Right cardiac atrium (tissue), 5 donors: ENCODE measurements at regions not wholly inside any gene's neighbourhood (a gene's known extent, or its start where the extent isn't known, plus 50 kb on each side); places are given as distances from the start of the nearest gene placed in this dataset.

Experiments
- ATAC-seq, 2 donors: fragments of 200-7000 bp; cut with Tn5 transposase; one replicate each; pipeline versions ENCODE4 v1.8.0 to v1.9.1; 2020; ENCODE audit warnings: moderate library complexity in 2 of 2, mild to moderate bottlenecking in 1 of 2
- DNase-seq, 3 donors: peaks; one replicate each; pipeline ENCODE4 v3.0.0-alpha.2; 2020
- H3K27ac ChIP-seq: one replicate; pipeline ENCODE4 v1.5.1; 2013; ENCODE audit warnings: mild to moderate bottlenecking, low read length, control low read depth, moderate library complexity
- H3K27me3 ChIP-seq: one replicate; pipeline ENCODE4 v1.6.1; 2013; ENCODE audit not compliant: control insufficient read depth, insufficient read depth
- H3K4me1 ChIP-seq: one replicate; pipeline ENCODE4 v1.6.1; 2013; ENCODE audit warnings: low read length; ENCODE audit not compliant: control insufficient read depth, insufficient read depth
- H3K4me3 ChIP-seq: one replicate; pipeline ENCODE4 v1.5.1; 2013; ENCODE audit warnings: low read length, control low read depth
- H3K9me3 ChIP-seq: one replicate; pipeline ENCODE4 v1.6.1; 2013; ENCODE audit warnings: low read length; ENCODE audit not compliant: control insufficient read depth
- WGBS: extraction: QIAGEN DNeasy Blood & Tissue Kit; methylation state at CpG from one replicate; pipeline ENCODE4 v1.1.7; 2013; 5-methylcytosine and 5-hydroxymethylcytosine counted together
- intact Hi-C, 4 donors: fragments of 100-400 bp; cut with DNase I; formaldehyde crosslinking; loops; one replicate each; pipeline versions ENCODE4 v1.11.0 to v1.14.0; 2022 to 2023
- donor health status: healthy with polysubstance abuse.
- donor health status: DM: no; HTN: yes; CAD: no.
- donor health status: DM: no; HTN: no; CAD: no.
- donor health status: DM: no; HTN: yes; CAD: no; lungs with severe emphysema.
- donor health status: DM: yes; HTN: yes; CAD: no.

GRCh38 chr1:164937291-164937690 is 378.3 kb downstream of the PBX1 start:
- ATAC-seq (no peak), DNase-seq (no peak)
- no peak overlapping the region for H3K4me3 ChIP-seq
- H3K27ac ChIP-seq: no peak overlapping the region
- 41% methylated on average over 2 of the region's 2 CpGs for WGBS
- H3K27me3 ChIP-seq: no peaks in the 10 kb centered on the region
- no peaks in the 10 kb centered on the region for H3K9me3 ChIP-seq
- H3K4me1 ChIP-seq: peaks cover 1% of the 10 kb centered on the region
- intact Hi-C loops: no loop called here

- intact Hi-C loops: no loop called here
- 56% methylated on average over 4 of the region's 4 CpGs for WGBS
- no peak for ATAC-seq
- DNase-seq: no peak
- Histone ChIP-seq H3K9me3 (no peaks in the 10 kb centered on the region), H3K27me3 (no peaks in the 10 kb centered on the region), H3K4me1 (peaks cover 2% of the 10 kb centered on the region), H3K4me3 (no peak overlapping the region), H3K27ac (no peak overlapping the region)
These were observed 373.6 kb downstream of the PBX1 start for GRCh38 chr1:164932580-164932979.

- no peak overlapping the region for H3K4me3 ChIP-seq
- H3K27ac ChIP-seq: no peak overlapping the region
- DNase-seq (no peak), ATAC-seq (peak in 1 of 2 donors; percentile 40)
- 89% methylated on average over 1 of the region's 1 CpG for WGBS
- intact Hi-C loops: no loop called here
- no peaks in the 10 kb centered on the region for H3K27me3 ChIP-seq
- peaks cover 6% of the 10 kb centered on the region for H3K4me1 ChIP-seq
- H3K9me3 ChIP-seq: no peaks in the 10 kb centered on the region
These were observed 371.8 kb downstream of the PBX1 start for GRCh38 chr1:164930833-164931232.

DNA sequence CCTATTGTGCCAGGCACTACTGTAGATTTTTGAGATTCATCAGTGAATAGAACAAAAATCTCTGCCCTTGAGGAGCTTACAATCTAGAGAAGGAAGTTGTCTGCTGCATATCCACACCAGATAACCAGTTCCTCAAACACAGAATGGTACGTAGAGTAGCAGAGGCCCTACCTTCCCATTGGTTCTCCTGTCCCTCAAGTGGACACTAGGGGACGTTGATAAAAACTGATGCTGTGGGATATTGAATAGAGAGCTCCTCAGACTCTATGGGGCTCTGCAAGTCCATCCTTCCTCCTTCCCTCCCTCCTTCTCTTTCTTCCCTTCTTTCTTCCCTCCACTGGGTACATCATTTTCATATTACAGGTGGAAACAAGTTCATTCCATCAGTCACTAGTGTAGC is 371.3 kb downstream of the PBX1 start:
- no peak overlapping the region for H3K4me3 ChIP-seq
- H3K9me3 ChIP-seq: no peaks in the 10 kb centered on the region
- ATAC-seq (no peak), DNase-seq (no peak)
- no peak overlapping the region for H3K27ac ChIP-seq
- no peaks in the 10 kb centered on the region for H3K27me3 ChIP-seq
- peaks cover 6% of the 10 kb centered on the region for H3K4me1 ChIP-seq
- intact Hi-C loops: no loop called here
- WGBS: 83% methylated on average over 2 of the region's 2 CpGs

DNA sequence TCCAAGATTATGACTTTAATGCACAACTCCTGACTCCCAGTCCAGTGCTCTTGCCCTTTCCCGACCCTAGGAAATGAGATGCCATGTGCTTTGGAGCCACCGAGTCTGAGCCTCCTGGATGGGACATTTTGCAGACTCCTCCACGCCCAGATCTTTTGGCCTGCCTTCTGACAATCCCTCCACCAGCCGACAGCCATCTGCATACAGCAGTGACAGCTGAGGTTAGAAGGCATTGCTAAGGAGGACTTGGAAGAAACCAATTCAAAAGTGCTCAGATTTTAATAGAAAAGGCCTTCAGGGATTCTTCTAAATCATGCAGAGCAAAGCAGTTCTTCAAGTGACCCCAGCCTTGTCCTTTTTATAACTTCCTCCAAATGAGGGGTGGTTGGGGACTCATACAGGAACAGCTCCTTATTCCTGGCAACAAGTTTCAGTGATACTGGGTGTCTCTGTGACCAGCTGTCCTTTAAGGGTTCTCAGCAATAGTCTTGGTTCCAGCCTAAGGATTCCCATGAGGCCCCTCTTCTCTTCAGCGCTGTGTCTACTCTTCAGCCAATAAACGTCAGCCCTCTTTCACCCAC is 369.3 kb downstream of the PBX1 start:
- Histone ChIP-seq H3K9me3 (no peaks in the 10 kb centered on the region), H3K4me1 (peaks cover 8% of the 10 kb centered on the region), H3K27me3 (no peaks in the 10 kb centered on the region), H3K4me3 (no peak overlapping the region), H3K27ac (no peak overlapping the region)
- WGBS: 57% methylated on average over 6 of the region's 6 CpGs
- peak in 1 of 2 donors; percentile 11 for ATAC-seq
- peak in 1 of 3 donors; percentile 41 for DNase-seq
- intact Hi-C loops: no loop called here

- no peak for DNase-seq
- Histone ChIP-seq H3K4me1 (peaks cover 8% of the 10 kb centered on the region), H3K27me3 (no peaks in the 10 kb centered on the region), H3K27ac (no peak overlapping the region), H3K9me3 (no peaks in the 10 kb centered on the region), H3K4me3 (no peak overlapping the region)
- intact Hi-C loops: no loop called here
- ATAC-seq: no peak
- 58% methylated on average over 2 of the region's 2 CpGs for WGBS
These were observed 367.1 kb downstream of the PBX1 start for GRCh38 chr1:164926107-164926506.

- intact Hi-C loops: no loop called here
- no peak for ATAC-seq
These were observed 363.6 kb downstream of the PBX1 start for GRCh38 chr1:164922585-164922984.

GRCh38 chr1:164921493-164921892 is 362.5 kb downstream of the PBX1 start:
- DNase-seq: no peak
- no peaks in the 10 kb centered on the region for H3K9me3 ChIP-seq
- no peaks in the 10 kb centered on the region for H3K27me3 ChIP-seq
- no peak overlapping the region for H3K27ac ChIP-seq
- H3K4me3 ChIP-seq: no peak overlapping the region
- ATAC-seq: no peak
- 92% methylated on average over 5 of the region's 5 CpGs for WGBS
- intact Hi-C loops: no loop called here
- peaks cover 5% of the 10 kb centered on the region for H3K4me1 ChIP-seq

More at GRCh38 chr1:164922585-164922984, 363.6 kb downstream of the PBX1 start:
- Histone ChIP-seq H3K27me3 (no peaks in the 10 kb centered on the region), H3K27ac (no peak overlapping the region), H3K4me3 (no peak overlapping the region), H3K9me3 (no peaks in the 10 kb centered on the region), H3K4me1 (peaks cover 6% of the 10 kb centered on the region)
- DNase-seq: no peak

- Histone ChIP-seq H3K4me3 (no peak overlapping the region), H3K4me1 (no peaks in the 10 kb centered on the region), H3K27ac (no peak overlapping the region), H3K27me3 (no peaks in the 10 kb centered on the region), H3K9me3 (no peaks in the 10 kb centered on the region)
- ATAC-seq (no peak), DNase-seq (no peak)
- intact Hi-C loops: loop anchor here in 1 of 4 donors (10.0 kb wide), 1 partner anchor 113 kb away; no protein-coding TSS in a partner anchor
- WGBS: 64% methylated on average over 2 of the region's 2 CpGs
These were observed 359.2 kb downstream of the PBX1 start for GRCh38 chr1:164918140-164918539.

DNA sequence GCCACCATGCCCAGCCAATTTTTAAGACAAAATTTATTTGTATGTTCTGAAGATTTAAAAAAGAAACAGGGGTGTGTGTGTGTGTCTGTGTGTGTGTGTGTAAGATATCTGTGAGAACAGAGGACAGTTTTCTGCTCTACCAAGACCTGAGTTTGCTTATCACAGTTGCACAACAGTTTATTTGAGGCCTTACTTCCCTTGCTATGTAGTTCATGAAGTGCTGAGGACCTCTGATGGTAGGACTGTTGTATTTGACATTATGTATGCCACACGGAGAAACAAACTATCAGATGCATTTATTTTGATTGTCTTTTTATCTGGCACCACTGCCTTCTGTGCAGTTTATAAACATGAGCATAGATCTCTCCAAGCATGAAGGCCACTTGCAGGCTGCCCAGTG is 355.2 kb downstream of the PBX1 start:
- no peak overlapping the region for H3K27ac ChIP-seq
- H3K4me1 ChIP-seq: no peaks in the 10 kb centered on the region
- H3K9me3 ChIP-seq: no peaks in the 10 kb centered on the region
- peak; percentile 82 to 89 for ATAC-seq
- WGBS: 20% methylated on average over 1 of the region's 1 CpG
- DNase-seq: no peak
- intact Hi-C loops: loop anchor here in 1 of 4 donors (10.0 kb wide), 1 partner anchor 109 kb away; no protein-coding TSS in a partner anchor
- no peaks in the 10 kb centered on the region for H3K27me3 ChIP-seq
- no peak overlapping the region for H3K4me3 ChIP-seq

GRCh38 chr1:164912290-164912689 is 353.3 kb downstream of the PBX1 start:
- Histone ChIP-seq H3K27me3 (no peaks in the 10 kb centered on the region), H3K4me3 (no peak overlapping the region), H3K27ac (no peak overlapping the region), H3K4me1 (no peaks in the 10 kb centered on the region), H3K9me3 (no peaks in the 10 kb centered on the region)
- 77% methylated on average over 8 of the region's 8 CpGs for WGBS
- intact Hi-C loops: loop anchor here in 1 of 4 donors (10.0 kb wide), 1 partner anchor 107 kb away; no protein-coding TSS in a partner anchor
- DNase-seq (peak in 1 of 3 donors; percentile 56), ATAC-seq (peak; percentile 72 to 84)

- no peaks in the 10 kb centered on the region for H3K27me3 ChIP-seq
- H3K4me3 ChIP-seq: no peak overlapping the region
- 92% methylated on average over 2 of the region's 2 CpGs for WGBS
- no peak overlapping the region for H3K27ac ChIP-seq
- DNase-seq (no peak), ATAC-seq (no peak)
- no peaks in the 10 kb centered on the region for H3K9me3 ChIP-seq
- no peaks in the 10 kb centered on the region for H3K4me1 ChIP-seq
- intact Hi-C loops: loop anchor here in 1 of 4 donors (10.0 kb wide), 1 partner anchor 106 kb away; no protein-coding TSS in a partner anchor
These were observed 351.7 kb downstream of the PBX1 start for GRCh38 chr1:164910671-164911070.
